HG03139 (cell line): ENCODE measurements at regions not wholly inside any gene's neighbourhood (a gene's known extent, or its start where the extent isn't known, plus 50 kb on each side); places are given as distances from the start of the nearest gene placed in this dataset.
"Not testable (repeated sequence)": the region's sequence is repeated elsewhere in the genome, so short reads cannot be mapped to it uniquely, and the experiment has no call there.

Source experiments
- ATAC-seq: cut with Tn5 transposase; IDR thresholded peaks from one replicate; pipeline ENCODE4 v1.9.1; 2021; ENCODE audit not compliant: unreplicated experiment

GRCh38 chr6:51463321-51463720, 624.1 kb downstream of the PKHD1 start:
- ATAC-seq: no peak

- ATAC-seq: no peak
Measured at GRCh38 chr6:51464956-51465355, 622.5 kb downstream of the PKHD1 start.

- ATAC-seq: no peak
Measured at GRCh38 chr6:51466427-51466826, 621.0 kb downstream of the PKHD1 start.

- no peak for ATAC-seq
Measured at GRCh38 chr6:51467231-51467952, 620.0 kb downstream of the PKHD1 start.

- ATAC-seq: no peak
Measured at GRCh38 chr6:51468704-51469103, 618.7 kb downstream of the PKHD1 start.

- no peak for ATAC-seq
Measured at GRCh38 chr6:51472745-51473487, 614.5 kb downstream of the PKHD1 start.

- no peak for ATAC-seq
Measured at GRCh38 chr6:51474022-51474975, 613.1 kb downstream of the PKHD1 start.

DNA sequence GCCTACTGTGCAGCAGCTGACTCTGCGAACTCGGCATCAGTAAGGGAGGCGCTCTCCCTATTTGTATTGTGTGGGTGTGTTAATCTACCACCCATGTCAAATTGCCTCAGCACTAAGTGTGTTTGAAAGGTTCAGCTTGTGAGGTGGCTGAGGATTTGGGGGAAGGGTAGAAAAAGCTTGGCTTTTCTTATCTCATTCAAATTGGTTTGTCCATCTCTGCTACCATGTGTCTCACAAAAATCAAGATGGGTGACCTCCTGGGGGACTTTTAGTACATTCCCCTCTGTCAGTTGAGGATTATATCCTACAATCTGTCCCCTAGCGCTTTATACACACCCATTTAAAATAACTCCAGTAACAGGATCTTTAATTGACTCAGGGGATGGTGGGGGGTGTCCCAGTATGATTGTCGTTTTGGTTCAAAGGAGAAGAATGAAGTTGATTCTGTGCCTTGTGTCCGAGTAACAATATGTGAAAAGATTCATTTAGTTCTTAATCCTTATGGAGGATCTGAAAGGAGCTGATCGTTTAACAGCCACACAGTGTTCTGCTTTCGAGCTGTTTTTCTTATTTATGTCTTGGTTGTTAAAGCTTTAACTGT, 609.6 kb downstream of the PKHD1 start:
- ATAC-seq: no peak

- ATAC-seq: no peak
Measured at GRCh38 chr6:51479296-51479695, 608.1 kb downstream of the PKHD1 start.

GRCh38 chr6:51480040-51480439, 607.4 kb downstream of the PKHD1 start:
- ATAC-seq: no peak

GRCh38 chr6:51485869-51486268, 601.5 kb downstream of the PKHD1 start:
- ATAC-seq: not testable (repeated sequence)

DNA sequence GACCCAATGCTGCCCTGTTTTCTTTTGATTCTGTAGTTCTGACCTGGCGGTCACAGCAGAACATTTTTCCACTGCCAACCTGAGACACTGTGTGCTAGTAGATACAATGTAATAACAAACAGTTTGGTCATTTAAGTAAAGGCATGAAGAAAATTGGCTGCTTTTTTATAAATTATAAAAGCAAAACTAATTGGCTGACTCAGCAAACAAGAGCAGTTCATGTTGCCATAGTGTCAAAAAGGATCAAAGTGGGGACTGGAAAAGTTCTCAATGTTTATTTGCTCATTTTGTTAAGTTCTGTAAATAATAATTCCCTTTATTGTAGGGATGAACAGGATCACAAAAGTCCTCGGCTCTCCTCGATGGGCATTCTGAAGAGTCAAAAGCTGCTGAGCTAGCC, 599.5 kb downstream of the PKHD1 start:
- no peak for ATAC-seq

DNA sequence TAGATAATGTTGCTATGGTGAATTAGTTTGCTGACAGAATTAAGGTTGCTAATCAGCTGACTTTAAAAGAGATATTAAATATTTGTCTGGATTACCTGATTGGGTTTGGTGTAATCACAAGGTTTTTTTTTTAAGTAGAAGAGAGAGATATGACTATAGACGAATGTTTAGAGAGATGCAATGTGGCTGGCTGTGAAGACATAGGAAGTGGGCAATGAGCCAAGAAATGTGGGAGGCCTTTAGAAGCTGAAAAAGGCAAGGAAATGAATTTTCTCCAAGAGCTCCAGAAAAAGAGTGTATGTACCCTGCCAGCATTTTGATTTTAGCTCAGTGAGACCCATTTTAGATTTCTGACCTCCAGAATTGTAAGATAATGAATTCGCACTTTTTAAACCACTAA, 598.3 kb downstream of the PKHD1 start:
- ATAC-seq: no peak

GRCh38 chr6:51490101-51490500, 597.3 kb downstream of the PKHD1 start:
- no peak for ATAC-seq

DNA sequence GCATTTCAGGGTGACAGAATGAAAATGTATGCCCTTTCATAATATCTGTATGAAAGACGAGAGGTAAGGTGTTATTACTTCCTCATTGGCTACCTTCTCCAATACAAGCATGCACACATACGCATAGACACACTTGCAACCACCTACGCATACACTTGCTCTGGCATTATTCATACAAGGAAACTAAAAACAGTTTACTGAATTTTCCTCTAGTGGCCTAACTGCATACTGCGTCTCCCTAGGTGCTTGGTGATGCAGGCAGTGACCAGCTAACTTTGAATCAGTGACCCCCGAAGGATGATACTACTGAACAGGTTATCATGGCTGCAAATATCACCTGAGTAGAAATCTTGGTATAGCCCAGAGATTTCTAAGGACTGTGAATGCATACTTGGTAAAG, 593.1 kb downstream of the PKHD1 start:
- ATAC-seq: no peak

DNA sequence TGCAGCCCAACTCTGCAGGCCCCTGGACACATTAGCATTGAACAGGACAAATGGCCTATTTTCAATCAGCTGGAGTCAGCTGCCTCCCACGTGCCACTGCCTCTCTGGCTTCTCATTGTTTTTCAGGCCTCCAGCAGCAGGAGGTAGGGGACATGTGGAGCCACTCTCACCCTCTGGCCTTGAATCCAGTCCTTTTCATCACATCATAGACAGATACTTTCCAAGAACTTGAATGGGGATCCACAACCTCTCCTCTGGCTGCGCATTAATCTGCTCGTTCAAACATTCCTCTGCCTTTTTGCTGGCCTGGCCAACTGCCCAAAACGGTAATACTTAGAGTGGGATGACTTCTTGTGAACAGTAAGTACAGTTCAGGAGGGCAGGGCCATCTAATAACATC, 592.3 kb downstream of the PKHD1 start:
- ATAC-seq: no peak

GRCh38 chr6:51495610-51496396, 591.6 kb downstream of the PKHD1 start:
- no peak for ATAC-seq

DNA sequence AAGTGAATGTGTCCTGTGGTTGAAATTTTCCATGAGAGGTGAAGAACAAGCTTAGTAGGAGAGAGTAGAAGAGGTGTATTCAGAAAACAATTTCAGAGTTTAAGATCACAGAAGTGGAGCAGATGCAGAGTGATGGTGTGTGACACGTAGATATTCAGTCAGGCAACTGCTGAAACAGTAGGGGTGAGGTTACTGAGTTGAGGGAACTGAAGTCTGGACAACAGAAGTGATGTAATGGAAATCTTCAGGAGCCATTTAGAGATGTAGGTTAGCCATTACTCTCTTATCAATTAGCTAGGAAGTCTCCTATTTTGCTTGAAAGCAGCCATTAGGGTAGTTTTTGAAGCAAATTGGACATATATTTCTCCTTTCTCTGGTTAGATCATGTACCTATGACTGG, 584.4 kb downstream of the PKHD1 start:
- no peak for ATAC-seq

DNA sequence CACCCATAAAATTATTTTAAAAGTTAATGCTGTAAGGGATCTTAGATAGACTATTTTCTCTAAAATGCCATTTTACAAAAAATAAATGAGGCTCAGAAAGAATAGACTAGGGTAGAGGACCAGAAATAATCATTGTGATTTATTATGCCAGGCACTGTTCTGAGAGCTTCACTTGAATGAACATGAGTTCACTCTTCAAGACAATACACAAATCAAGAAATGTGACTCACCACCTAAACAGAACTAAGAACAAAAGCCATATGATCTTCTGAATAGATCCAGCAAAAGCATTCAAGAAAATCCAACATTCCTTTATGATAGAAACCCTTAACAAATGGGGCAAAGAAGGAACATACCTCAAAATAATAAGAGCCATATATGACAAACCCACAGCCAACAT, 582.0 kb downstream of the PKHD1 start:
- no peak for ATAC-seq

GRCh38 chr6:51509597-51509996, 577.8 kb downstream of the PKHD1 start:
- ATAC-seq: no peak
